ENCODE measurements at regions not wholly inside any gene's neighbourhood (a gene's known extent, or its start where the extent isn't known, plus 50 kb on each side); places are given as distances from the start of the nearest gene placed in this dataset.

DNA sequence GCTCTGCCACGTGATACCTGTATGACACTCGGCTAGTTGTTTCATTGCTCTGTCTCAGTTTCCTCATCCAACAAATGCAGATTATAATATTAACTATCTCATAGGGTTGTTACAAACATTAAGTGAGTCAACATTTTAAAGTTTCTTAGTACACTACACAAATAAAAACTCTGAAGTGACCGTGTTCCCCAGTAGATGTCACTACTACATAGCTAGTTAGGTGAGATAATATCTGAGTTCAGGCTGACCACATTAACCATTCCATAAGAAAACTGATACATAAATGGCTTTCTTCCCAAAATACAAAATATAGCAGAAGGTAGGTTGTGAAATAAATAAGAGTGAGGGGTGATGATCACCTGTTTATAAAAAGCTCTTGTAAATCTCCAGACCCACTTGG lies 214.1 kb downstream of the NUF2 start:
- TF ChIP-seq RAD21 (IDR thresholded peaks at IDR 0.05; ENCODE audit: low read depth) (peak; percentile 43), NFIC (IDR thresholded peaks at IDR 0.05) (no peak), EP300 (IDR thresholded peaks at IDR 0.05; ENCODE audit: borderline replicate concordance) (no peak), CEBPB (IDR thresholded peaks at IDR 0.05) (no peak), TAF1 (IDR thresholded peaks at IDR 0.05; ENCODE audit: low read depth) (no peak), YY1 (IDR thresholded peaks at IDR 0.05; ENCODE audit: low read depth) (no peak), EGR1 (IDR thresholded peaks at IDR 0.05) (no peak), CREB1 (IDR thresholded peaks at IDR 0.05; ENCODE audit: low read depth) (no peak), TEAD4 (IDR thresholded peaks at IDR 0.05) (no peak), ZBTB7A (IDR thresholded peaks at IDR 0.05; ENCODE audit: low read depth) (no peak), FOXM1 (IDR thresholded peaks at IDR 0.05; ENCODE audit: borderline replicate concordance, low read depth) (no peak)
- TF ChIP-seq, protein P1, sequence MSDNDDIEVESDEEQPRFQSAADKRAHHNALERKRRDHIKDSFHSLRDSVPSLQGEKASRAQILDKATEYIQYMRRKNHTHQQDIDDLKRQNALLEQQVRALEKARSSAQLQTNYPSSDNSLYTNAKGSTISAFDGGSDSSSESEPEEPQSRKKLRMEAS (IDR thresholded peaks at IDR 0.05), result no peak
- TF ChIP-seq, protein P2, sequence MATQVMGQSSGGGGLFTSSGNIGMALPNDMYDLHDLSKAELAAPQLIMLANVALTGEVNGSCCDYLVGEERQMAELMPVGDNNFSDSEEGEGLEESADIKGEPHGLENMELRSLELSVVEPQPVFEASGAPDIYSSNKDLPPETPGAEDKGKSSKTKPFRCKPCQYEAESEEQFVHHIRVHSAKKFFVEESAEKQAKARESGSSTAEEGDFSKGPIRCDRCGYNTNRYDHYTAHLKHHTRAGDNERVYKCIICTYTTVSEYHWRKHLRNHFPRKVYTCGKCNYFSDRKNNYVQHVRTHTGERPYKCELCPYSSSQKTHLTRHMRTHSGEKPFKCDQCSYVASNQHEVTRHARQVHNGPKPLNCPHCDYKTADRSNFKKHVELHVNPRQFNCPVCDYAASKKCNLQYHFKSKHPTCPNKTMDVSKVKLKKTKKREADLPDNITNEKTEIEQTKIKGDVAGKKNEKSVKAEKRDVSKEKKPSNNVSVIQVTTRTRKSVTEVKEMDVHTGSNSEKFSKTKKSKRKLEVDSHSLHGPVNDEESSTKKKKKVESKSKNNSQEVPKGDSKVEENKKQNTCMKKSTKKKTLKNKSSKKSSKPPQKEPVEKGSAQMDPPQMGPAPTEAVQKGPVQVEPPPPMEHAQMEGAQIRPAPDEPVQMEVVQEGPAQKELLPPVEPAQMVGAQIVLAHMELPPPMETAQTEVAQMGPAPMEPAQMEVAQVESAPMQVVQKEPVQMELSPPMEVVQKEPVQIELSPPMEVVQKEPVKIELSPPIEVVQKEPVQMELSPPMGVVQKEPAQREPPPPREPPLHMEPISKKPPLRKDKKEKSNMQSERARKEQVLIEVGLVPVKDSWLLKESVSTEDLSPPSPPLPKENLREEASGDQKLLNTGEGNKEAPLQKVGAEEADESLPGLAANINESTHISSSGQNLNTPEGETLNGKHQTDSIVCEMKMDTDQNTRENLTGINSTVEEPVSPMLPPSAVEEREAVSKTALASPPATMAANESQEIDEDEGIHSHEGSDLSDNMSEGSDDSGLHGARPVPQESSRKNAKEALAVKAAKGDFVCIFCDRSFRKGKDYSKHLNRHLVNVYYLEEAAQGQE (IDR thresholded peaks at IDR 0.05; ENCODE audit: low read depth), result no peak
- TF ChIP-seq, protein P3, sequence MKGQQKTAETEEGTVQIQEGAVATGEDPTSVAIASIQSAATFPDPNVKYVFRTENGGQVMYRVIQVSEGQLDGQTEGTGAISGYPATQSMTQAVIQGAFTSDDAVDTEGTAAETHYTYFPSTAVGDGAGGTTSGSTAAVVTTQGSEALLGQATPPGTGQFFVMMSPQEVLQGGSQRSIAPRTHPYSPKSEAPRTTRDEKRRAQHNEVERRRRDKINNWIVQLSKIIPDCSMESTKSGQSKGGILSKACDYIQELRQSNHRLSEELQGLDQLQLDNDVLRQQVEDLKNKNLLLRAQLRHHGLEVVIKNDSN (IDR thresholded peaks at IDR 0.05), result no peak
